SU-DHL-6 (cell line): ENCODE measurements at regions not wholly inside any gene's neighbourhood (a gene's known extent, or its start where the extent isn't known, plus 50 kb on each side); places are given as distances from the start of the nearest gene placed in this dataset.

Experiments
- EZH2phosphoT487 ChIP-seq: fragments of 200-600 bp; sonication (generic), shearing (Covaris generic); conservative IDR thresholded peaks from 2 replicates; pipeline ENCODE4 v1.6.1; 2018; ENCODE audit warnings: mild to moderate bottlenecking, antibody characterized with exemption, low read length, moderate library complexity, mixed read lengths
- TF ChIP-seq, protein P1 (sequence below): fragments of 200-600 bp; sonication (generic); IDR thresholded peaks from one replicate; pipeline ENCODE4 v1.5.1; 2017; ENCODE audit warnings: antibody characterized with exemption, mild to moderate bottlenecking, low read length, moderate library complexity; ENCODE audit not compliant: insufficient read depth, poor library complexity, severe bottlenecking

DNA sequence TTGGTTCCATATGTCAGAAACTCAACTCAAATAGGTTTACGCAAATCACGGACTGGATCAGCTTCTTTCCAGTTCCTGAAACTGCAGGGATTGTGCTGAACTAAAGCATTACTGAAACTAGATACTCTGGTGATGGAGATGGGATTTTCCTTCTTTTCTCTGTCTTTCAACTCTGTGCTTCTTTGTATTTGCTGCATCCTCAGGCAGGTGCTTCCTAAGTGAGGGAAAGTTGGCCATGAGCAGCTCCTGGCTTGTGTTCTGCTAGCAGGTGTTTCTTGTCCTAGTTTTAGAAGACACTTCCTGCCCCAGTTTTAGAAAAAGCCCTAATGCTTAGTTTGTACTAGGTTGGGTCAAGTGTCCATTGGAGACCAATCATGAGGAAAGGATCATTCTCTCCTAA lies 86.7 kb upstream of the USP24 start:
- TF ChIP-seq, protein P1, sequence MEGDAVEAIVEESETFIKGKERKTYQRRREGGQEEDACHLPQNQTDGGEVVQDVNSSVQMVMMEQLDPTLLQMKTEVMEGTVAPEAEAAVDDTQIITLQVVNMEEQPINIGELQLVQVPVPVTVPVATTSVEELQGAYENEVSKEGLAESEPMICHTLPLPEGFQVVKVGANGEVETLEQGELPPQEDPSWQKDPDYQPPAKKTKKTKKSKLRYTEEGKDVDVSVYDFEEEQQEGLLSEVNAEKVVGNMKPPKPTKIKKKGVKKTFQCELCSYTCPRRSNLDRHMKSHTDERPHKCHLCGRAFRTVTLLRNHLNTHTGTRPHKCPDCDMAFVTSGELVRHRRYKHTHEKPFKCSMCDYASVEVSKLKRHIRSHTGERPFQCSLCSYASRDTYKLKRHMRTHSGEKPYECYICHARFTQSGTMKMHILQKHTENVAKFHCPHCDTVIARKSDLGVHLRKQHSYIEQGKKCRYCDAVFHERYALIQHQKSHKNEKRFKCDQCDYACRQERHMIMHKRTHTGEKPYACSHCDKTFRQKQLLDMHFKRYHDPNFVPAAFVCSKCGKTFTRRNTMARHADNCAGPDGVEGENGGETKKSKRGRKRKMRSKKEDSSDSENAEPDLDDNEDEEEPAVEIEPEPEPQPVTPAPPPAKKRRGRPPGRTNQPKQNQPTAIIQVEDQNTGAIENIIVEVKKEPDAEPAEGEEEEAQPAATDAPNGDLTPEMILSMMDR, result no peak
- no peak for TF ChIP-seq EZH2phosphoT487
